GM06990 (cell line): ENCODE measurements at regions not wholly inside any gene's neighbourhood (a gene's known extent, or its start where the extent isn't known, plus 50 kb on each side); places are given as distances from the start of the nearest gene placed in this dataset.

Experiments
- DNase-seq: peaks from one replicate; pipeline ENCODE4 v3.0.0-alpha.2; 2011; ENCODE audit not compliant: insufficient read length; ENCODE audit errors: extremely low read depth
- H3K27me3 ChIP-seq: replicated peaks from 2 replicates; pipeline ENCODE4 v1.6.0; 2011; ENCODE audit warnings: low read length; ENCODE audit not compliant: control insufficient read depth, insufficient read depth
- H3K36me3 ChIP-seq: 2 replicates; pipeline ENCODE4 v1.5.1; 2011; ENCODE audit warnings: low read length; ENCODE audit not compliant: control insufficient read depth, insufficient read depth
- H3K4me3 ChIP-seq: replicated peaks from 2 replicates; pipeline ENCODE4 v1.5.1; 2011; ENCODE audit warnings: low read depth, mild to moderate bottlenecking, control low read depth, low read length
- TF ChIP-seq, protein P1 (sequence below): IDR thresholded peaks from 2 replicates; pipeline ENCODE4 v1.5.1; 2011; ENCODE audit warnings: low read length, control low read depth, mild to moderate bottlenecking, inconsistent platforms; ENCODE audit not compliant: insufficient read depth, poor library complexity, severe bottlenecking

DNA sequence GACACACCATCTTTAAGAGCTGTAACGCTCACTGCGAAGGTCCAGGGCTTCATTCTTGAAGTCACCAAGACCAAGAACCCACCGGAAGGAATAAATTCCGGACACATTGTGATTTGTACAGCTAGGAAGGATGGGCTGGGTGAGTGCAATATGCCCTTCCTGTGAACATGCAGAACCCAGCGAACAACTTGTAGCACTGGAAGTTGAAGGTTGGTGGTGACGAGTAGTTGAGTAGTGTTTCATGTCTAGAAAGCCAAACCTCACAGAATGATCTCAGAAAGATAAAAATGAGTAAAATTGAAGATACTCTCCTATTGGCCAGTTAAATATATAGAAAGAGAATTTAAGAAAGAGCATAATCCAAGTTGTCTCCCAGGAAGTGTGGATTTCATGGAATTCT is 462.2 kb upstream of the CFAP20DC start:
- H3K36me3 ChIP-seq: no peaks in the 10 kb centered on the region

GRCh38 chr3:59510576-59510975 is 460.8 kb upstream of the CFAP20DC start:
- H3K36me3 ChIP-seq: no peaks in the 10 kb centered on the region
- no peaks in the 10 kb centered on the region; the same call in 1 of the 2 replicates for H3K27me3 ChIP-seq
- H3K4me3 ChIP-seq: no peak overlapping the region
- no peak for DNase-seq
- TF ChIP-seq, protein P1, sequence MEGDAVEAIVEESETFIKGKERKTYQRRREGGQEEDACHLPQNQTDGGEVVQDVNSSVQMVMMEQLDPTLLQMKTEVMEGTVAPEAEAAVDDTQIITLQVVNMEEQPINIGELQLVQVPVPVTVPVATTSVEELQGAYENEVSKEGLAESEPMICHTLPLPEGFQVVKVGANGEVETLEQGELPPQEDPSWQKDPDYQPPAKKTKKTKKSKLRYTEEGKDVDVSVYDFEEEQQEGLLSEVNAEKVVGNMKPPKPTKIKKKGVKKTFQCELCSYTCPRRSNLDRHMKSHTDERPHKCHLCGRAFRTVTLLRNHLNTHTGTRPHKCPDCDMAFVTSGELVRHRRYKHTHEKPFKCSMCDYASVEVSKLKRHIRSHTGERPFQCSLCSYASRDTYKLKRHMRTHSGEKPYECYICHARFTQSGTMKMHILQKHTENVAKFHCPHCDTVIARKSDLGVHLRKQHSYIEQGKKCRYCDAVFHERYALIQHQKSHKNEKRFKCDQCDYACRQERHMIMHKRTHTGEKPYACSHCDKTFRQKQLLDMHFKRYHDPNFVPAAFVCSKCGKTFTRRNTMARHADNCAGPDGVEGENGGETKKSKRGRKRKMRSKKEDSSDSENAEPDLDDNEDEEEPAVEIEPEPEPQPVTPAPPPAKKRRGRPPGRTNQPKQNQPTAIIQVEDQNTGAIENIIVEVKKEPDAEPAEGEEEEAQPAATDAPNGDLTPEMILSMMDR: no peak

More for the DNA sequence above, 462.2 kb upstream of the CFAP20DC start:
- H3K4me3 ChIP-seq: no peak overlapping the region
- H3K27me3 ChIP-seq: no peaks in the 10 kb centered on the region; the same call in 1 of the 2 replicates
- DNase-seq: no peak
- TF ChIP-seq, protein P1: no peak

DNA sequence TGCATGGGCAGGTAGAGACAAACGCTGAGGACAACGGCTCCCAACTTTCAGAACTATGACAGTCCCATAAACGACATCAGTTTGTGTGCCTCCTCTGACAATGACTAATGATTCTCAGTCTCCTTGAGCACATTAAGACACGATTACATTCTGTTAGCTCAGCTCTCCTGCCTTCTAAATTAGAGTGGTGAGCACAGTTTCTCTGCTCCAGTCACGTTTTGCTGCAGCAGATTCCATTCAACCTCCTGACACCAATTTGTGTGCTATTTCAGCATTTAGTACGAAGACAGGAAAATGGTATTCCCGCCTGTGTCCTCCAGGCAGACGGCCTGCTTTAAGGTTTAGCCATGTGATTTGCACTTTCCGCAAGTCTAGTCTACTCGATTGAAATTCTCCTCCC is 458.4 kb upstream of the CFAP20DC start:
- no peak for DNase-seq
- Histone ChIP-seq H3K27me3 (no peaks in the 10 kb centered on the region; the same call in 1 of the 2 replicates), H3K36me3 (no peaks in the 10 kb centered on the region), H3K4me3 (no peak overlapping the region)
- TF ChIP-seq, protein P1: no peak

- Histone ChIP-seq H3K27me3 (no peaks in the 10 kb centered on the region; the same call in 1 of the 2 replicates), H3K4me3 (no peak overlapping the region), H3K36me3 (no peaks in the 10 kb centered on the region)
- DNase-seq: no peak
- TF ChIP-seq, protein P1: no peak
Measured at GRCh38 chr3:59506191-59506590, 456.4 kb upstream of the CFAP20DC start.

DNA sequence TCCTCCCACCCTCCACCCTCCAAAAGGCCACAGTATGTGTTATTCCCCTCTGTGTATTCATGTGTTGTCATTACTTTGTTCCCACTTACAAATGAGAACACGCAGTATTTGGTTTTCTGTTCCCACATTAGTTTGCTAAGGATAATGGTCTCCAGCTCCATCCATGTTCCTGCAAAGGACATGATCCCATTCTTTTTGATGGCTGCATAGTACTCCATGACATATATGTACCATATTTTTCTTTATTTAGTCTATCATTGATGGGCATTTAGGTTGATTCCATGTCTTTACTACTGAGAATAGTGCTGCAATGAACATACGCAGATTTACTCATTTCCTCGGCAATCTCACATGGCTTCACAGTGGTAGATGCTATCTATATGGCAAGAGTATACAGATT is 453.6 kb upstream of the CFAP20DC start:
- no peak for DNase-seq
- Histone ChIP-seq H3K27me3 (no peaks in the 10 kb centered on the region), H3K4me3 (no peak overlapping the region), H3K36me3 (no peaks in the 10 kb centered on the region)
- TF ChIP-seq, protein P1: no peak

DNA sequence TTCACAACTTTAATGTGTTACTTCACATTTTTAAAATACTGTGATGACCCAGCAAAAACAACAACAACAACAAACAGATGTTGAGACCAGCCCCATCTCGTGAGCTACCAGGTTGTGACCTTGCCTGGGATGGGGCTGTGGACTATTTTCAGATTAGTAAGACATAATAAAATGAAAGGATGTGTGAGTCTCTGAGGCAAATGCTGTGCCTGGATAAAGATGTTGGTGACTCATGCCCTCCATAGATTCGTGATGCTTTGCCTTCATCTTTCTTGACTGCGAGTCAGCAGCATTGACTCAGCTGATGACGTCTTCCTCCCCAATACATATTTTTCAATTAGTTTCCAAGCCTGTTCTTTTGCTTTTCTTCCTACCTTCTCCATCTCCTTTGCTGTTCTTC is 453.0 kb upstream of the CFAP20DC start:
- no peak for DNase-seq
- H3K36me3 ChIP-seq: no peaks in the 10 kb centered on the region
- no peaks in the 10 kb centered on the region for H3K27me3 ChIP-seq
- no peak overlapping the region for H3K4me3 ChIP-seq
- TF ChIP-seq, protein P1: no peak
